Endothelial cell of umbilical vein (primary cell): ENCODE measurements at regions not wholly inside any gene's neighbourhood (a gene's known extent, or its start where the extent isn't known, plus 50 kb on each side); places are given as distances from the start of the nearest gene placed in this dataset.

Experiments
- BruUV-seq: library from RNA; stranded (reverse); fragments of 400-500 nt; replicated peaks from 2 replicates; lab custom pipeline; 2021; lab: Mats Ljungman, UMichigan
- CTCF ChIA-PET: fragments of 300-600, 350-600 bp; sonication (Branson Sonifier 250); formaldehyde crosslinking; loops from one replicate; lab custom pipeline; 2021; ENCODE audit warnings: antibody characterized with exemption, inconsistent platforms; lab: Charles Lee
- POLR2A ChIA-PET: fragments of 300-600, 350-600 bp; sonication (Branson Sonifier 250); formaldehyde crosslinking; loops from one replicate; lab custom pipeline; 2021; ENCODE audit warnings: antibody characterized with exemption, inconsistent platforms; lab: Charles Lee
- DNase-seq: peaks from one replicate; pipeline ENCODE4 v3.0.0-alpha.2; 2011; ENCODE audit warnings: low read depth, low spot score
- FAIRE-seq: peaks from 2 replicates; lab custom pipeline; 2011; peaks lifted over from hg19 to GRCh38; lab: Jason Lieb, UNC
- H2AFZ ChIP-seq: 2 replicates; pipeline ENCODE4 v1.6.0; 2012; ENCODE audit warnings: low read depth, low read length, control low read depth, inconsistent platforms
- H3K27ac ChIP-seq: 2 replicates; pipeline ENCODE4 v1.5.1; 2011; ENCODE audit warnings: low read depth, mild to moderate bottlenecking, control low read depth, low read length, moderate library complexity; ENCODE audit not compliant: insufficient read depth
- H3K27me3 ChIP-seq, 2 experiments: 2 replicates each; pipeline versions ENCODE4 v1.6.0 to v1.6.1; 2011; ENCODE audit warnings: low read length in 2 of 2, mixed read lengths in 1 of 2; ENCODE audit not compliant: control insufficient read depth in 2 of 2, insufficient read depth in 2 of 2
- H3K36me3 ChIP-seq, 2 experiments: 2 replicates in 1 of 2; 3 replicates in 1 of 2; pipeline ENCODE4 v1.5.1; 2011; ENCODE audit warnings: low read length in 2 of 2, mild to moderate bottlenecking in 1 of 2, moderate library complexity in 1 of 2; ENCODE audit not compliant: control insufficient read depth in 2 of 2, insufficient read depth in 2 of 2; ENCODE audit errors: extremely low read depth in 1 of 2
- H3K4me1 ChIP-seq: 3 replicates; pipeline ENCODE4 v1.5.1; 2011; ENCODE audit warnings: mild to moderate bottlenecking, low read length; ENCODE audit not compliant: control insufficient read depth, insufficient read depth; ENCODE audit errors: extremely low read depth
- H3K4me2 ChIP-seq: 2 replicates; pipeline ENCODE4 v1.6.1; 2011; ENCODE audit warnings: low read length, control low read depth, mixed read lengths; ENCODE audit not compliant: insufficient read depth
- H3K4me3 ChIP-seq, 3 experiments: fragments of 200-600 bp in 1 of 3; sonication (generic), shearing (Covaris generic) in 1 of 3; replicated peaks in 1 of 3; 2 replicates each; pipeline ENCODE4 v1.5.1; 2011 to 2016; ENCODE audit warnings: control low read depth in 3 of 3, low read length in 3 of 3, mild to moderate bottlenecking in 2 of 3, inconsistent platforms in 1 of 3, low read depth in 1 of 3, moderate library complexity in 1 of 3; ENCODE audit not compliant: insufficient read depth in 1 of 3
- H3K79me2 ChIP-seq: 2 replicates; pipeline ENCODE4 v1.6.0; 2012; ENCODE audit warnings: low read length, inconsistent platforms; ENCODE audit not compliant: control insufficient read depth, insufficient read depth
- H3K9ac ChIP-seq: replicated peaks from 2 replicates; pipeline ENCODE3; 2011; ENCODE audit warnings: low read length, control low read depth; ENCODE audit not compliant: insufficient read depth; ENCODE audit errors: extremely low read depth
- H3K9me1 ChIP-seq: replicated peaks from 3 replicates; pipeline ENCODE4 v1.6.0; 2011; ENCODE audit warnings: mild to moderate bottlenecking, low read length; ENCODE audit not compliant: control insufficient read depth, insufficient read depth; ENCODE audit errors: extremely low read depth
- H3K9me3 ChIP-seq: replicated peaks from 2 replicates; pipeline ENCODE4 v1.5.1; 2012; ENCODE audit warnings: low read length, inconsistent platforms; ENCODE audit not compliant: control insufficient read depth, insufficient read depth
- H4K20me1 ChIP-seq: replicated peaks from 2 replicates; pipeline ENCODE3; 2011; ENCODE audit warnings: mild to moderate bottlenecking, low read length; ENCODE audit not compliant: control insufficient read depth, insufficient read depth; ENCODE audit errors: extremely low read depth
- EZH2 ChIP-seq: IDR thresholded peaks from 2 replicates; pipeline ENCODE4 v1.6.1; 2012; ENCODE audit warnings: borderline replicate concordance, low read depth, mild to moderate bottlenecking, moderate library complexity, low read length, inconsistent platforms; ENCODE audit not compliant: severe bottlenecking
- FOS ChIP-seq: IDR thresholded peaks from 2 replicates; pipeline ENCODE4 v1.6.1; 2011; ENCODE audit warnings: mild to moderate bottlenecking, low read length, moderate library complexity, borderline replicate concordance; ENCODE audit not compliant: insufficient read depth
- GATA2 ChIP-seq: IDR thresholded peaks from 2 replicates; pipeline ENCODE4 v1.7.0; 2011; ENCODE audit warnings: low read depth, mild to moderate bottlenecking, moderate library complexity, mixed read lengths, low read length; ENCODE audit not compliant: insufficient read length, insufficient read depth
- JUN ChIP-seq: IDR thresholded peaks from 2 replicates; pipeline ENCODE4 v1.6.1; 2011; ENCODE audit warnings: borderline replicate concordance, low read depth; ENCODE audit not compliant: insufficient read length, insufficient read depth
- MYC ChIP-seq: IDR thresholded peaks from one replicate; pipeline ENCODE4 v1.6.1; 2011; ENCODE audit warnings: mild to moderate bottlenecking, low read depth, low read length
- POLR2A ChIP-seq: IDR thresholded peaks from 2 replicates; pipeline ENCODE4 v1.6.1; 2012; ENCODE audit warnings: low read depth, mild to moderate bottlenecking, control low read depth, low read length
- POLR2AphosphoS5 ChIP-seq: IDR thresholded peaks from 2 replicates; pipeline ENCODE4 v1.6.1; 2012; ENCODE audit warnings: low read depth, mild to moderate bottlenecking, control low read depth, low read length, moderate library complexity; ENCODE audit not compliant: insufficient read depth
- dilution Hi-C: fragments of 300-500 bp; cut with MboI; formaldehyde crosslinking; loops from one replicate; pipeline ENCODE4 v1.15.0; 2019; ENCODE audit warnings: low sequenced_read_pairs; ENCODE audit not compliant: extremely low pct_ligation_motif_present
- intact Hi-C: fragments of 100-400 bp; cut with micrococcal nuclease; formaldehyde crosslinking; loops from one replicate; pipeline ENCODE4 v1.10.0; 2022
- TF ChIP-seq, protein P1 (sequence below), 2 donors: IDR thresholded peaks; 1 replicate in 1 of 2; 2 replicates in 1 of 2; pipeline ENCODE4 v1.5.1; 2011; ENCODE audit warnings: low read length in 2 of 2, mild to moderate bottlenecking in 2 of 2, moderate library complexity in 2 of 2, control low read depth in 1 of 2, inconsistent platforms in 1 of 2, low read depth in 1 of 2; ENCODE audit not compliant: insufficient read depth in 1 of 2; ENCODE audit errors: extremely low read depth in 1 of 2
- TF ChIP-seq, protein P2 (sequence below): IDR thresholded peaks from 2 replicates; pipeline ENCODE4 v1.6.1; 2011; ENCODE audit not compliant: insufficient read depth, insufficient read length

DNA sequence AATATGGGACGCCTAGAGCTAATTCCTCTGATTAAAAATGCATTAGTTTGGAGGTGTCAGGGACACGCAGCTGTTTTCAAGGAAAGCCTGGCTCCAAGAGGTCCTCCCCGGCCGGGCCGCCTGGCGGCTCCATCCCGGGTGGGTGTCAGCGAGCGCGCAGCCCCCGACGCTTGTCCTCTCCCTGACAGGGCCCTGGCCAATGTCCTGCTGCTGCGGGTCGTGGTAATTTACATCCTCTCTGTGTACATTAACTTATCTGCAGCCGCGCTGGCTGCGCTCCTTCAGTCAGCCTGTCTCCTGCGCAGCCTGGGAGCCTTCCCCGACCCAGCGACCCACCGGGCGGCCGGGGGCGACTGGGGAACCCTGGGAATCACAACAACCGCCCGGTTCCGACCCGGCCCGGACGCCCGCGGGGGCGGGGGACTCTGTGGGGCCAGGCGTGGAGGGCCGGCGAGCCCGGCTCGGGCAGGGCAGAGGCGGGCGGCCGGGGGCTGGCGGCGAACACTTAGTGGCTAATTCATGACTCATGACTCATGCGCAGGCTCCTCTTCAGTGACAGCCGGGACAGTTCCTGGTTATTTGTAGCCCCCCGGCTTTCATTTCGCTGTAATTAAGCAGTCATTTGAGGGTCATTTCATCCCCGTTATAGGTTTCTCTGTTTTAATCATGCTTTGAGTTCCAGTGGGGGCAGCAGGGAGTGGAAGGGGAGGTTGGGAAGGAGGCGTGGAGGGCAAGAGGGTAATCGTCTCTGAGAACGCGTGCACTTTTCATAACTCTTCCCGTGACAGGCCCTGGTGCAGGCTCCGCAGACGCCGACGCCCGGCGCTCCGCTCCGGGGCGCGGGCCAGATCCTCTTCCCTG is 141.9 kb upstream of the CTAGE1 start:
- Histone ChIP-seq H3K27ac (peak overlapping the region; percentile 87), H4K20me1 (no peaks in the 10 kb centered on the region), H3K4me1 (peaks cover 60% of the 10 kb centered on the region), H3K27me3 (no peaks in the 10 kb centered on the region), H3K9me1 (no peaks in the 10 kb centered on the region), H3K79me2 (peaks cover 2% of the 10 kb centered on the region), H3K4me2 (peak overlapping the region; percentile 82), H3K9me3 (no peaks in the 10 kb centered on the region), H3K4me3 (peak overlapping the region; percentile 10 to 50 (median 38)), H3K36me3 (no peaks in the 10 kb centered on the region), H2AFZ (peak overlapping the region; percentile 72), H3K9ac (peak overlapping the region; percentile 89)
- FAIRE-seq (peak; percentile 21), DNase-seq (peak; percentile 84)
- CTCF ChIA-PET: interaction anchor here (0.7 to 8.7 kb wide), 8 partner anchors 88 to 562 kb away, joined by 3 to 144 read pairs (median 4); partner anchors contain the start of gene GATA6
- TF ChIP-seq GATA2: no peak
- TF ChIP-seq MYC: no peak
- peak; percentile 62 for TF ChIP-seq POLR2AphosphoS5
- TF ChIP-seq EZH2: no peak
- TF ChIP-seq, protein P1, sequence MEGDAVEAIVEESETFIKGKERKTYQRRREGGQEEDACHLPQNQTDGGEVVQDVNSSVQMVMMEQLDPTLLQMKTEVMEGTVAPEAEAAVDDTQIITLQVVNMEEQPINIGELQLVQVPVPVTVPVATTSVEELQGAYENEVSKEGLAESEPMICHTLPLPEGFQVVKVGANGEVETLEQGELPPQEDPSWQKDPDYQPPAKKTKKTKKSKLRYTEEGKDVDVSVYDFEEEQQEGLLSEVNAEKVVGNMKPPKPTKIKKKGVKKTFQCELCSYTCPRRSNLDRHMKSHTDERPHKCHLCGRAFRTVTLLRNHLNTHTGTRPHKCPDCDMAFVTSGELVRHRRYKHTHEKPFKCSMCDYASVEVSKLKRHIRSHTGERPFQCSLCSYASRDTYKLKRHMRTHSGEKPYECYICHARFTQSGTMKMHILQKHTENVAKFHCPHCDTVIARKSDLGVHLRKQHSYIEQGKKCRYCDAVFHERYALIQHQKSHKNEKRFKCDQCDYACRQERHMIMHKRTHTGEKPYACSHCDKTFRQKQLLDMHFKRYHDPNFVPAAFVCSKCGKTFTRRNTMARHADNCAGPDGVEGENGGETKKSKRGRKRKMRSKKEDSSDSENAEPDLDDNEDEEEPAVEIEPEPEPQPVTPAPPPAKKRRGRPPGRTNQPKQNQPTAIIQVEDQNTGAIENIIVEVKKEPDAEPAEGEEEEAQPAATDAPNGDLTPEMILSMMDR (IDR thresholded peaks at IDR 0.05; ENCODE audit: extremely low read depth in 1 of 2, insufficient read depth in 1 of 2, low read depth in 1 of 2, low read length in 2 of 2): peak; percentile 11 to 37
- TF ChIP-seq, protein P2, sequence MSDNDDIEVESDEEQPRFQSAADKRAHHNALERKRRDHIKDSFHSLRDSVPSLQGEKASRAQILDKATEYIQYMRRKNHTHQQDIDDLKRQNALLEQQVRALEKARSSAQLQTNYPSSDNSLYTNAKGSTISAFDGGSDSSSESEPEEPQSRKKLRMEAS: peak; percentile 11
- peak; percentile 64 for TF ChIP-seq POLR2A
- peak; percentile 36 for TF ChIP-seq JUN
- TF ChIP-seq FOS: peak; percentile 78
- dilution Hi-C loops: loop anchor here (10.0 kb wide), 1 partner anchor 385 kb away; no protein-coding TSS in a partner anchor
- TSS peak; percentile 9 for BruUV-seq
- intact Hi-C loops: loop anchor here (1.0 to 5.0 kb wide), 10 partner anchors 8 to 389 kb away; no protein-coding TSS in a partner anchor
- POLR2A ChIA-PET: no interaction called here
